Astrocyte of the spinal cord (primary cell): ENCODE measurements at regions not wholly inside any gene's neighbourhood (a gene's known extent, or its start where the extent isn't known, plus 50 kb on each side); places are given as distances from the start of the nearest gene placed in this dataset.

Experiments used
- DNase-seq: peaks from one replicate; pipeline ENCODE4 v3.0.0; 2011; ENCODE audit warnings: low read depth, low spot score
- H3K4me3 ChIP-seq: 2 replicates; pipeline ENCODE4 v1.5.1; 2011; ENCODE audit warnings: low read depth, mild to moderate bottlenecking, low read length, moderate library complexity
- in situ Hi-C: cut with HindIII; loops from 2 replicates; pipeline ENCODE4 v1.10.0; 2017; ENCODE audit warnings: low sequenced_read_pairs
- TF ChIP-seq, protein P1 (sequence below): IDR thresholded peaks from 2 replicates; pipeline ENCODE4 v1.5.1; 2012; ENCODE audit warnings: low read depth, mild to moderate bottlenecking, low read length, inconsistent platforms

DNA sequence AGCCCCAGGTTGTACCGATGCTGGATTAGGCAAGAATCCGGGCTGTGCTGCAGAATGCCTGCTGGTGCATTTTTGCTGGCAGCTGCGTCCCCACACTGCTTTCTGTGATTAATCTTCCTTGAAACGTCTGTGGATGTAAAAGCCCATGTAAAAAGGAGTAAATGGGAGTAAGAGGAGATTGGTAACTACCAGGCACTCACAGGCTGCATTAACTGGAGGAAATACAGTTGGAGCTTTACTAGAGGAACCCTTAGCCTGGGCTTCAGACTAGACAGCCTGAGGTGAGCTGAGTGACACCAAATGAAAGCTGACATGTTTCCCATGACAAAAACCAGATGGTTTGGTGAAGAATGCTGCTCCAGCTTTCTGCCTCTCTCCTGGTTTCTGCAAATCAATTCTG lies 190.4 kb upstream of the GAS1 start:
- in situ Hi-C loops = no loop called here
- TF ChIP-seq, protein P1, sequence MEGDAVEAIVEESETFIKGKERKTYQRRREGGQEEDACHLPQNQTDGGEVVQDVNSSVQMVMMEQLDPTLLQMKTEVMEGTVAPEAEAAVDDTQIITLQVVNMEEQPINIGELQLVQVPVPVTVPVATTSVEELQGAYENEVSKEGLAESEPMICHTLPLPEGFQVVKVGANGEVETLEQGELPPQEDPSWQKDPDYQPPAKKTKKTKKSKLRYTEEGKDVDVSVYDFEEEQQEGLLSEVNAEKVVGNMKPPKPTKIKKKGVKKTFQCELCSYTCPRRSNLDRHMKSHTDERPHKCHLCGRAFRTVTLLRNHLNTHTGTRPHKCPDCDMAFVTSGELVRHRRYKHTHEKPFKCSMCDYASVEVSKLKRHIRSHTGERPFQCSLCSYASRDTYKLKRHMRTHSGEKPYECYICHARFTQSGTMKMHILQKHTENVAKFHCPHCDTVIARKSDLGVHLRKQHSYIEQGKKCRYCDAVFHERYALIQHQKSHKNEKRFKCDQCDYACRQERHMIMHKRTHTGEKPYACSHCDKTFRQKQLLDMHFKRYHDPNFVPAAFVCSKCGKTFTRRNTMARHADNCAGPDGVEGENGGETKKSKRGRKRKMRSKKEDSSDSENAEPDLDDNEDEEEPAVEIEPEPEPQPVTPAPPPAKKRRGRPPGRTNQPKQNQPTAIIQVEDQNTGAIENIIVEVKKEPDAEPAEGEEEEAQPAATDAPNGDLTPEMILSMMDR = no peak

DNA sequence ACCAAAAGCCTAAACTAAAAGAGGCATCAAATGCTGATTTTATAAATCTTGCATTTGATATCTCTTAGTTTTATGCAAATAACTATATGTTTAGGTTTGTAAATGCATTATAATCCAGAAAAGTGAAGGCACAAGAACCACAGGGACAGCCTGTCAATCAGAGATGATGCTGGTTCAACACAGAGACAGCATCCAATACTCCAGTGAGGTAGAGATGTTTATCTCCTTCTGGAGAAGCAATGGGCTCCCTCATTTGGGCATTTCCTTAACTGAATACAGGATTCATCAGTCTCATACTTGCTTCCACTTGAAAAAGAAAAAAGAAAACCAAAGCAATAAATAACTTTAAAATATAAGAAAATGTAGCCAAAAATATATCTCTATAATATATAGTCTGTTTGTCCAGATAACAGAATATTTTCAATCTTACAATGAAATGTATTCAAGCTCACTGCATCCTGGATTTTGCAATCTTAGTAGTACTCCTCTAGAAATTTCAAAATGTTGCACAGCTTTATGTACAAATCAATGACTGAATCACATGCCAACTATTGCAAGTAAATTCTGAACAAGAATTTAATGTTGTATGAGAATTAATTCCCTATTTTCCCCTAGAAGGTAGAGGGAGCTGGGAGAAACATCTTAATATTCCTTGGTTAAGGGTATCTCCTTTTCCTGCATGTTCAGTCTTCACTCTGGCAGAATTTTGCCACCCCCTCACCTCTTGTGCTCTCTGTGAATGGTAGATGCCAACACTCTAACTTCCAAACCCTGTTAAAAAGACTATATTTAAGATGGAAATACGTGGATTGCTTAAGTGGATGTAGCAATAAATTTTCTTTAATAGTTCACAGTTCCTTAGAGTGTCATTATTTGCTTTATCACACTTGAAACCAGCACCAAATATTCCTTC lies 191.1 kb upstream of the GAS1 start:
- H3K4me3 ChIP-seq = no peak overlapping the region
- DNase-seq = no peak
- TF ChIP-seq, protein P1 = no peak
- in situ Hi-C loops = no loop called here

More for the DNA sequence above, 190.4 kb upstream of the GAS1 start:
- DNase-seq = no peak
- no peak overlapping the region for H3K4me3 ChIP-seq

DNA sequence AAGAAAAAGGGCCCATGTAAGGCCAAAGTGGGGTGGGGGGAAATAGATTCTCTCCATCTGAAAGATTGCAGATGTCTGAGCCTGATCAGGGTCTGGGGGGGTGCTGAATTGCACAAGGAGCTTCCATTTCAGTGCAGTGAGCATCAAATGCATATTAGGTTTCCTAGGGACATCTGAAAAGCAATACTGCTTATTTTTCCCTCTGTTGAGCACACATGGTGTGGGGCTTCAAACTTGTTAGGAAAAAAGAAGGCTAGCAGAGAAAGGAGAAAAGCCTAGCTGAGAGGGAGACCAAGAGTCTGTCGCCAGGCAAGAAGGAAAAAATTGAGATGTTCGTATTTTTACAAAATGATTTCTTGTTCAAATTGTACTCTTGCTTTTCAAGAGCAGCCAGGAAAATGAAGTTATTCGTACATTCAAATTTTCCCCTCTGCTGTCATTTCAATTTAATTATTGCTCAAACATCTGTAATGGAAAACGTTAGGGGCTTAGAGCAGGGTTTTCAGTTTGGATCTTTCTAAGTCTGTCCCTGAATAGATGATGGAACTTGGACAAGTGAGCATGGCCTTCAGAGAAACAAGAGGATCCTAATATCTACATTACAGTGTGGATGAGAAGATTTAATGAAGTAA lies 191.9 kb upstream of the GAS1 start:
- TF ChIP-seq, protein P1 = no peak

DNA sequence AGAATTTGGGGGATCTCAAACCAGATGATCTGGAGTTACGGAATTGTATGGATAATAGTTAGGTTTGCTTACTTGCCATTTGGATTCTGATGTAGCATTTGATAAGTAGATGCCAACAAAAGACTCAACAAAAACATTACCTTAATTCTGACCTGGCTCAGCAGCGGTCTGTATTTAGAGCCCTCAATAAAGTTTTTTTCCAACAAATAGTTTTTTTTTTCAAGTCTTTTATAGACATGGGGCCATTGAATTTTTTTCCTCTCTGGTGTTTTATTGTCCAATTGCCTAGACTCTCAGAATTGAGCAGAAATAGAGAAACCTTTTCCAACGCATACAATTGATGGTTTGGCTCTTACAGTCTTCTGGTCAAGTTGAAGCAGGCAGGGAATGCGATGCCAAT lies 192.8 kb upstream of the GAS1 start:
- in situ Hi-C loops = no loop called here
- no peak overlapping the region for H3K4me3 ChIP-seq
- no peak for DNase-seq
- TF ChIP-seq, protein P1 = no peak

More for the DNA sequence above, 191.9 kb upstream of the GAS1 start:
- in situ Hi-C loops = no loop called here
- no peak for DNase-seq
- no peak overlapping the region for H3K4me3 ChIP-seq

DNA sequence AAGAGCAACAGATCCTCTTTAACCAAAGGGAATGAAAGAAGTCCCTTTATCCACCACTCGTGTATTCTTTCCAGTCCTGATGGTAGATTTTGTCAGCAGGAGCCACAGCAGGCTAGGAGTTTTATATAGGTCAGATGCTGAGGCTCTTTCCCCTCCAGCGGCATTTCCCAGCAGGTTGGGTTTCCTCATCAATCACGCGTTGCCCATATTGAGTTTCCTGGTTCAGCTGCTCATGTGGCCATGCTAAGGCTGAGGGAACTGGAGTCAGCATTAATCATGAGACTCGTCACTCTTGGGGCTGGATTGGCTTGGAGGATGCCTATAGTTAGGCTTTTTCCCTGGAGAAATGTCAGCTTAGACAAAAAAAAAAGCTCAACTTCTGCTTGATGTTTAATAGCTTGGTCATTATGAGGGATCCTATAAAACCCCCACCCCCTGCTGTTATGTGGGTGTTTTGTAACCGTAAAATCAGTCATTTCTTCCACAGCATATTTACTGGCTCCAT lies 193.4 kb upstream of the GAS1 start:
- DNase-seq = peak; percentile 45
- no peak overlapping the region for H3K4me3 ChIP-seq
- in situ Hi-C loops = no loop called here
- TF ChIP-seq, protein P1 = no peak

DNA sequence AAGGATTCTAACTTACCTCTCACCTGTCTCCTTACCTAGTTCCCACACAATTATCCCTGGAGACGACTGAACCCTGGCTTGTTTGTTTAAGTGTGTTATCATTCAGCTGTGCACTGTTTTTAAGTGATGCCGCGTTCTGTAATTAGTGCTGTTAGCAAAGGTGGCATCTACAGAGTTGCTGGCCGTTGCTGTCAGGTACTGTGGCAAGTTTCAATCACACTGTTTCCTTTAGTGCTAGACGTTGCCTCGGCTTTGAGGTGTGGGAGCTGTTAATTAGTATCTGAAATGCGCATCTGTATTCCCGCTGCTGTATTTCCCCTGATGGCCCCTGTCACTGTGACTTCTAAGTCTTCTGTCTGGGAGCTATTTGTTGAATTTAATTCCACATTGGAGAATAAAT lies 193.8 kb upstream of the GAS1 start:
- no peak overlapping the region for H3K4me3 ChIP-seq
- no peak for DNase-seq
- in situ Hi-C loops = no loop called here
- TF ChIP-seq, protein P1 = no peak
